ENCODE measurements at regions not wholly inside any gene's neighbourhood (a gene's known extent, or its start where the extent isn't known, plus 50 kb on each side); places are given as distances from the start of the nearest gene placed in this dataset.

GRCh38 chr5:3105172-3105571 is 353.7 kb upstream of the IRX2 start:
- Histone ChIP-seq H3K9me3 (no peaks in the 10 kb centered on the region), H3K27ac (no peak overlapping the region), H3K36me3 (no peaks in the 10 kb centered on the region), H3K27me3 (peaks cover 0 to 12% of the 10 kb centered on the region in 2 donors), H3K4me3 (no peak overlapping the region), H3K4me1 (no peaks in the 10 kb centered on the region)
- DNase-seq (ENCODE audit: low spot score in 2 of 2): no peak
- intact Hi-C loops (cut with DNase I; ENCODE audit: low total_unique reads): no loop called here
- TF ChIP-seq CTCF (IDR thresholded peaks at IDR 0.05) (no peak), POLR2A (IDR thresholded peaks at IDR 0.05) (no peak), POLR2AphosphoS5 (IDR thresholded peaks at IDR 0.05) (no peak)

- no peaks in the 10 kb centered on the region for H3K4me1 ChIP-seq
- no peak overlapping the region for H3K27ac ChIP-seq
- TF ChIP-seq POLR2A (IDR thresholded peaks at IDR 0.05) (no peak), CTCF (IDR thresholded peaks at IDR 0.05) (no peak), POLR2AphosphoS5 (IDR thresholded peaks at IDR 0.05) (no peak)
- H3K27me3 ChIP-seq: peaks cover 0 to 12% of the 10 kb centered on the region in 2 donors
- DNase-seq (ENCODE audit: low spot score in 2 of 2): no peak
- no peaks in the 10 kb centered on the region for H3K9me3 ChIP-seq
- H3K36me3 ChIP-seq: no peaks in the 10 kb centered on the region
- intact Hi-C loops (cut with DNase I; ENCODE audit: low total_unique reads): no loop called here
- no peak overlapping the region for H3K4me3 ChIP-seq
Measured at GRCh38 chr5:3104429-3105060, 353.1 kb upstream of the IRX2 start.

GRCh38 chr5:3103262-3103811 is 351.9 kb upstream of the IRX2 start:
- no peak for DNase-seq (ENCODE audit: low spot score in 2 of 2)

GRCh38 chr5:3102531-3102930 is 351.1 kb upstream of the IRX2 start:
- Histone ChIP-seq H3K27me3 (peaks cover 0 to 7% of the 10 kb centered on the region in 2 donors), H3K9me3 (no peaks in the 10 kb centered on the region), H3K36me3 (no peaks in the 10 kb centered on the region), H3K4me3 (no peak overlapping the region), H3K27ac (no peak overlapping the region), H3K4me1 (no peaks in the 10 kb centered on the region)
- no peak for DNase-seq (ENCODE audit: low spot score in 2 of 2)
- TF ChIP-seq POLR2AphosphoS5 (IDR thresholded peaks at IDR 0.05) (no peak), CTCF (IDR thresholded peaks at IDR 0.05) (no peak), POLR2A (IDR thresholded peaks at IDR 0.05) (no peak)
- intact Hi-C loops (cut with DNase I; ENCODE audit: low total_unique reads): no loop called here

More at GRCh38 chr5:3103262-3103811, 351.9 kb upstream of the IRX2 start:
- Histone ChIP-seq H3K9me3 (no peaks in the 10 kb centered on the region), H3K27me3 (peaks cover 0 to 7% of the 10 kb centered on the region in 2 donors), H3K36me3 (no peaks in the 10 kb centered on the region), H3K4me1 (no peaks in the 10 kb centered on the region), H3K27ac (no peak overlapping the region), H3K4me3 (no peak overlapping the region)
- TF ChIP-seq CTCF (IDR thresholded peaks at IDR 0.05) (no peak), POLR2AphosphoS5 (IDR thresholded peaks at IDR 0.05) (no peak), POLR2A (IDR thresholded peaks at IDR 0.05) (no peak)
- intact Hi-C loops (cut with DNase I; ENCODE audit: low total_unique reads): no loop called here

GRCh38 chr5:3101561-3101960 is 350.1 kb upstream of the IRX2 start:
- H3K9me3 ChIP-seq: no peaks in the 10 kb centered on the region
- no peaks in the 10 kb centered on the region for H3K4me1 ChIP-seq
- H3K36me3 ChIP-seq: no peaks in the 10 kb centered on the region
- no peak overlapping the region for H3K27ac ChIP-seq
- H3K27me3 ChIP-seq: peaks cover 0 to 7% of the 10 kb centered on the region in 2 donors
- TF ChIP-seq CTCF (IDR thresholded peaks at IDR 0.05): no peak
- no peak for TF ChIP-seq POLR2A (IDR thresholded peaks at IDR 0.05)
- TF ChIP-seq POLR2AphosphoS5 (IDR thresholded peaks at IDR 0.05): no peak
- H3K4me3 ChIP-seq: no peak overlapping the region
- intact Hi-C loops (cut with DNase I; ENCODE audit: low total_unique reads): no loop called here
- DNase-seq (ENCODE audit: low spot score in 2 of 2): no peak

Measured in breast epithelium (tissue), 4 donors.